ENCODE measurements at regions not wholly inside any gene's neighbourhood (a gene's known extent, or its start where the extent isn't known, plus 50 kb on each side); places are given as distances from the start of the nearest gene placed in this dataset.
A peak's percentile ranks its signal among the peaks of the same experiment; 100 is the strongest.

- TF ChIP-seq, protein P1, sequence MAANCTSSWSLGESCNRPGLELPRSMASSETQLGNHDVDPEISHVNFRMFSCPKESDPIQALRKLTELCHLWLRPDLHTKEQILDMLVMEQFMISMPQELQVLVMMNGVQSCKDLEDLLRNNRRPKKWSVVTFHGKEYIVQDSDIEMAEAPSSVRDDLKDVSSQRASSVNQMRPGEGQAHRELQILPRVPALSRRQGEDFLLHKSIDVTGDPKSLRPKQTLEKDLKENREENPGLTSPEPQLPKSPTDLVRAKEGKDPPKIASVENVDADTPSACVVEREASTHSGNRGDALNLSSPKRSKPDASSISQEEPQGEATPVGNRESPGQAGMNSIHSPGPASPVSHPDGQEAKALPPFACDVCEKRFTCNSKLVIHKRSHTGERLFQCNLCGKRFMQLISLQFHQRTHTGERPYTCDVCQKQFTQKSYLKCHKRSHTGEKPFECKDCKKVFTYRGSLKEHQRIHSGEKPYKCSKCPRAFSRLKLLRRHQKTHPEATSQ (CRISPR knock-in tag; IDR thresholded peaks at IDR 0.05; ENCODE audit: borderline replicate concordance): no peak
- TF ChIP-seq FOXK2 (IDR thresholded peaks at IDR 0.05): no peak
- no peak for TF ChIP-seq GPN1 (CRISPR knock-in tag; IDR thresholded peaks at IDR 0.05; ENCODE audit: borderline replicate concordance)
- 0 out of 2 replicates have a peak, but pooled peaks have one; percentile 30 for TF ChIP-seq ZMYM3 (CRISPR knock-in tag; IDR thresholded peaks at IDR 0.05)
- no peak for TF ChIP-seq ZNF609 (CRISPR knock-in tag; IDR thresholded peaks at IDR 0.05; ENCODE audit: borderline replicate concordance)
- no peak for TF ChIP-seq HNF4G (IDR thresholded peaks at IDR 0.05; ENCODE audit: borderline replicate concordance, low read depth, low read length)
- no peak for TF ChIP-seq HNF4G (CRISPR knock-in tag; IDR thresholded peaks at IDR 0.05; ENCODE audit: borderline replicate concordance, low read depth)
- 0 out of 2 replicates have a peak, but pooled peaks have one; percentile 41 for TF ChIP-seq DMAP1 (CRISPR knock-in tag; IDR thresholded peaks at IDR 0.05)
- 0 out of 2 replicates have a peak, but pooled peaks have one; percentile 31 for TF ChIP-seq ARID5B (CRISPR knock-in tag; IDR thresholded peaks at IDR 0.05)
- TF ChIP-seq IKZF1 (IDR thresholded peaks at IDR 0.05): no peak
- TF ChIP-seq ZNF20 (CRISPR knock-in tag; IDR thresholded peaks at IDR 0.05): no peak
- no peak for TF ChIP-seq ZNF547 (CRISPR knock-in tag; IDR thresholded peaks at IDR 0.05)
- TF ChIP-seq ZNF567 (CRISPR knock-in tag; IDR thresholded peaks at IDR 0.05; ENCODE audit: borderline replicate concordance): no peak
- TF ChIP-seq ZNF737 (CRISPR knock-in tag; IDR thresholded peaks at IDR 0.05; ENCODE audit: borderline replicate concordance): no peak
- TF ChIP-seq RNF2 (conservative IDR thresholded peaks at IDR 0.05; ENCODE audit: low read depth): no peak
- no peak for TF ChIP-seq ZNF451 (CRISPR knock-in tag; IDR thresholded peaks at IDR 0.05)
- no peak for TF ChIP-seq FOXC1 (CRISPR knock-in tag; IDR thresholded peaks at IDR 0.05; ENCODE audit: borderline replicate concordance)
Observed at GRCh38 chr2:234429265-234429664, 67.6 kb downstream of the ARL4C start (continued).

Measured in HepG2 (cell line).